SU-DHL-6 (cell line): ENCODE measurements at regions not wholly inside any gene's neighbourhood (a gene's known extent, or its start where the extent isn't known, plus 50 kb on each side); places are given as distances from the start of the nearest gene placed in this dataset.

Experiments
- H2AFZ ChIP-seq: fragments of 200-600 bp; sonication (generic); 2 replicates; pipeline ENCODE4 v1.6.1; 2014; ENCODE audit warnings: low read depth, mild to moderate bottlenecking, moderate library complexity, mixed read lengths, antibody characterized with exemption, low read length; ENCODE audit not compliant: severe bottlenecking
- H3F3A ChIP-seq: fragments of 200-600 bp; shearing (Covaris generic); 2 replicates; pipeline ENCODE4 v1.6.0; 2016; ENCODE audit warnings: antibody characterized with exemption, mild to moderate bottlenecking; ENCODE audit not compliant: insufficient read depth
- H3K27ac ChIP-seq: fragments of 200-600 bp; sonication (generic); 2 replicates; pipeline ENCODE4 v1.5.1; 2016; ENCODE audit warnings: low read depth, mild to moderate bottlenecking, low read length, moderate library complexity, mixed read lengths
- H3K27me3 ChIP-seq: fragments of 200-600 bp; sonication (generic), shearing (Covaris generic); 2 replicates; pipeline ENCODE4 v1.6.0; 2014; ENCODE audit warnings: mild to moderate bottlenecking, low read length
- H3K36me3 ChIP-seq: fragments of 200-600 bp; sonication (generic); 2 replicates; pipeline ENCODE4 v1.6.1; 2014; ENCODE audit warnings: mild to moderate bottlenecking, low read length, mixed read lengths
- H3K4me2 ChIP-seq: fragments of 300-600, 200-600 bp; shearing (Covaris generic), sonication (generic); 2 replicates; pipeline ENCODE4 v1.6.0; 2014; ENCODE audit warnings: low read length, low read depth, mild to moderate bottlenecking; ENCODE audit not compliant: poor library complexity, severe bottlenecking
- H3K4me3 ChIP-seq: fragments of 200-600 bp; sonication (generic); 2 replicates; pipeline ENCODE4 v1.5.1; 2014; ENCODE audit warnings: antibody characterized with exemption, low read length, mild to moderate bottlenecking, mixed read lengths; ENCODE audit not compliant: insufficient read depth, poor library complexity, severe bottlenecking
- H3K79me2 ChIP-seq: fragments of 200-600 bp; sonication (generic); 2 replicates; pipeline ENCODE4 v1.6.1; 2014; ENCODE audit warnings: mild to moderate bottlenecking, low read length, moderate library complexity; ENCODE audit not compliant: insufficient read depth
- H3K9ac ChIP-seq: fragments of 200-600 bp; sonication (generic); 2 replicates; pipeline ENCODE4 v1.7.0; 2014; ENCODE audit warnings: mild to moderate bottlenecking, low read length
- H3K9me2 ChIP-seq: fragments of 200-600 bp; sonication (generic); replicated peaks from 2 replicates; pipeline ENCODE4 v1.6.1; 2014; ENCODE audit warnings: low read length; ENCODE audit not compliant: insufficient read depth
- H3K9me3 ChIP-seq: fragments of 200-600 bp; sonication (generic); 2 replicates; pipeline ENCODE4 v1.6.1; 2014; ENCODE audit warnings: low read length, mixed read lengths; ENCODE audit not compliant: insufficient read depth
- H4K20me1 ChIP-seq: fragments of 200-600 bp; sonication (generic); 2 replicates; pipeline ENCODE4 v1.6.1; 2014; ENCODE audit warnings: low read depth, mild to moderate bottlenecking, antibody characterized with exemption, low read length, moderate library complexity, mixed read lengths
- CTCF ChIP-seq: fragments of 200-600 bp; sonication (generic); IDR thresholded peaks from one replicate; pipeline ENCODE4 v1.5.1; 2017; ENCODE audit warnings: antibody characterized with exemption, mild to moderate bottlenecking, low read length, moderate library complexity; ENCODE audit not compliant: insufficient read depth, poor library complexity, severe bottlenecking
- EZH2phosphoT487 ChIP-seq: fragments of 200-600 bp; sonication (generic), shearing (Covaris generic); conservative IDR thresholded peaks from 2 replicates; pipeline ENCODE4 v1.6.1; 2018; ENCODE audit warnings: mild to moderate bottlenecking, antibody characterized with exemption, low read length, moderate library complexity, mixed read lengths

GRCh38 chr16:26220894-26221293, 529.1 kb downstream of the HS3ST4 start:
- no peak for TF ChIP-seq CTCF
- no peak for TF ChIP-seq EZH2phosphoT487
- no peaks in the 10 kb centered on the region for H4K20me1 ChIP-seq
- H3K9me3 ChIP-seq = no peaks in the 10 kb centered on the region
- no peak overlapping the region for H3K9ac ChIP-seq
- H3K4me3 ChIP-seq = no peak overlapping the region
- no peak overlapping the region for H3K27ac ChIP-seq
- no peaks in the 10 kb centered on the region for H3K36me3 ChIP-seq
- no peaks in the 10 kb centered on the region for H3F3A ChIP-seq
- H3K27me3 ChIP-seq = no peaks in the 10 kb centered on the region
- H3K79me2 ChIP-seq = no peaks in the 10 kb centered on the region
- H2AFZ ChIP-seq = no peak overlapping the region
- no peak overlapping the region for H3K4me2 ChIP-seq
- no peaks in the 10 kb centered on the region for H3K9me2 ChIP-seq

GRCh38 chr16:26231647-26232046, 539.9 kb downstream of the HS3ST4 start:
- Histone ChIP-seq H3K4me2 (no peak overlapping the region), H3K9me3 (no peaks in the 10 kb centered on the region), H3K9ac (no peak overlapping the region), H3F3A (no peaks in the 10 kb centered on the region), H3K4me3 (no peak overlapping the region), H3K36me3 (no peaks in the 10 kb centered on the region), H3K79me2 (no peaks in the 10 kb centered on the region), H2AFZ (no peak overlapping the region), H3K9me2 (no peaks in the 10 kb centered on the region), H3K27me3 (no peaks in the 10 kb centered on the region), H3K27ac (no peak overlapping the region), H4K20me1 (no peaks in the 10 kb centered on the region)
- TF ChIP-seq CTCF = no peak
- no peak for TF ChIP-seq EZH2phosphoT487

GRCh38 chr16:26240807-26241206, 549.0 kb downstream of the HS3ST4 start:
- no peaks in the 10 kb centered on the region for H4K20me1 ChIP-seq
- no peaks in the 10 kb centered on the region for H3K79me2 ChIP-seq
- H3K9ac ChIP-seq = no peak overlapping the region
- H3F3A ChIP-seq = no peaks in the 10 kb centered on the region
- H3K9me3 ChIP-seq = no peaks in the 10 kb centered on the region
- TF ChIP-seq CTCF = no peak
- no peak for TF ChIP-seq EZH2phosphoT487
- H3K9me2 ChIP-seq = no peaks in the 10 kb centered on the region
- H3K27ac ChIP-seq = no peak overlapping the region
- H3K4me2 ChIP-seq = no peak overlapping the region
- H3K27me3 ChIP-seq = no peaks in the 10 kb centered on the region
- no peaks in the 10 kb centered on the region for H3K36me3 ChIP-seq
- no peak overlapping the region for H3K4me3 ChIP-seq
- no peak overlapping the region for H2AFZ ChIP-seq
